GM21737 (cell line): ENCODE measurements at regions not wholly inside any gene's neighbourhood (a gene's known extent, or its start where the extent isn't known, plus 50 kb on each side); places are given as distances from the start of the nearest gene placed in this dataset.
"Not testable (repeated sequence)": the region's sequence is repeated elsewhere in the genome, so short reads cannot be mapped to it uniquely, and the experiment has no call there.

Experiments used
- ATAC-seq: cut with Tn5 transposase; IDR thresholded peaks from one replicate; pipeline ENCODE4 v1.9.1; 2021; ENCODE audit warnings: mild to moderate bottlenecking, moderate library complexity; ENCODE audit not compliant: unreplicated experiment

DNA sequence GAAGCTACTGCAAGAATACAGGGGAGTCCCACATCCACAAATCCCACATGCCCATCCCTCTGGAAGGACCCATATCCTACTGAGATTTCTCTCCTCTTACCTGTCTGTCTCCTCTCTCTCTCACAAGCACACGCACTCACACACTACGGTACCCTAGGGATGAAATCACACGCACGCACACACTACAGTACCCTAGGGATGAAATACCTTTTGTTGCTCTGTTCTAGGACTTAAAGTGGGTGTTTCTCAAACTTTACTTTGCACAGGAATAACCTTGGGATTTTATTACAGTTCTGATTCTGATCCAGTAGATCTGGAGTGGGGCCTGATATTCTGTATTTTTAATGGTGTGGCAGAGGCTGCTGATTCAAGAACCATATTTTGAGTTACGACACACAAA is 622.2 kb upstream of the ZNF385D start:
- no peak for ATAC-seq

DNA sequence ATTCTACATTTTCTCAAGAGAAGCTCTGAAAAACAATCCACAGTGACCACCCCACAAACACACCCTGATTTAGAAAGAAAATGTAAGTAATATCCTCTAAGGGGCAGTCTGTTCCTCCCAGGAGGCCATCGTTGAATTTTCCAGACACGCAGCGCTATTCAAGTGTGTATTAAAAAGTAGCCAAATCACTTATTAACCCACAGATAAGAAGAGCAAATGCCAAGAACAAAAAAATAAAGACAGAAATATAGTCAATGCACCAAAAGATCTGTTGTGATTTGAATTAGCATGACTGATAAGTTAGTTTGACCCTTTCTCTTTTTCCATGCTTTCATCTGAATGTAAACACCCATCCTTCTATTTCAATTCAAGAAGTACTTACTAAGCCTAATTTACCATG is 622.8 kb upstream of the ZNF385D start:
- ATAC-seq: no peak

DNA sequence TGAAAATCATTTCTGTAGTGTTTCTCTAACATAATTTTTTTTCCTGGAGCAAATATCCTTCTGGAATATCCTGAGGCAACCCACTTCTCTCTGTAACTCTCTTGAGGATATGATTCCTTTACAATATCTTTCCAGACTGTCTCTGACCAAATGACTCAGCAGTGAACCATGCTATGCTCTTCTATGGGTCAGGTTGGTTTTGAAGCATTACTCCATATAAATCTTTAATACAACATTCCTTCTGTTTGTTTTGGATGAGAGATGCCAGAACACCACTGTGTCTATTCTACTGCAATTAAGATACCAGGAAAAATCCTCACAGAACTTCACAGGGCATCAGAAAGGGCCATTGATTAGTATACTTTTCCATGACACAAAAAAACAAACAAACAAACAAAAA is 626.4 kb upstream of the ZNF385D start:
- no peak for ATAC-seq

DNA sequence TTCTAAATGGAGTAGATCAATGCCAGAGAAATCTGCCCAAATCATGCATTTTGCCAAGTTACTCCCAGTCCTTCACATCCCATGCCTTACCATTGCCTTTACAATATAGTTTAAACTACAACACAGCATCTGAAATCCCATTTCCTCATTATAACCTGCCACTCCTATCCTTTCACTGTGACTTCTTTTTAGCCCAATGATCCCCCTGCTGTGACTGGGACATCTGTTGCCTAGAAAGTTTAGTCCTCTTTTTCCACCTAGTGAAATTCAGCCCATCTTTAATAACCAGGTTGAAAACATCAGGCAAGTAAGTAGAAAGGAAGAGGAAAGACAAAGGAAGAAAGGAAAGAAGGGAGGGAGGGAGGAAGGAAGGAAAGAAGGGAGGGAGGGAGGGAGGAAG is 627.9 kb upstream of the ZNF385D start:
- no peak for ATAC-seq

DNA sequence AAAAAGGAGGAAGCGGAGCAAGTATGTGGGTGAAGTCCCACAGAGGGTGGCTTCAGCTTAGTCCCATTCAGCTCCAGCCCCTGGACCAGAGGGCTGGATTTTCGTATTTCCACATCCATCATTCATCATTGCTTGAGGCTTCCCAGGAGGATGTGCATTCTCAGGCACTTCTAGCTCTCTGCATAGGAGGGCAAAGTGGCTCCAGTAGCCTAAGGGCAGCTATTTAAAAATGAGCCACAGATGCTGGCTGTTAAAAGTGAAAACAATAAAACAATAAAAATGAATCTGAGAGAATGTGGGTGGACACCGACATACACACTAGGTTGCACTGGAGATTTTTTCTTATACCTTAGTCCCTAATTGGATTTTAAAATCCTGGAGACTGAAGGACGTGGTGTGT is 629.2 kb upstream of the ZNF385D start:
- no peak for ATAC-seq

DNA sequence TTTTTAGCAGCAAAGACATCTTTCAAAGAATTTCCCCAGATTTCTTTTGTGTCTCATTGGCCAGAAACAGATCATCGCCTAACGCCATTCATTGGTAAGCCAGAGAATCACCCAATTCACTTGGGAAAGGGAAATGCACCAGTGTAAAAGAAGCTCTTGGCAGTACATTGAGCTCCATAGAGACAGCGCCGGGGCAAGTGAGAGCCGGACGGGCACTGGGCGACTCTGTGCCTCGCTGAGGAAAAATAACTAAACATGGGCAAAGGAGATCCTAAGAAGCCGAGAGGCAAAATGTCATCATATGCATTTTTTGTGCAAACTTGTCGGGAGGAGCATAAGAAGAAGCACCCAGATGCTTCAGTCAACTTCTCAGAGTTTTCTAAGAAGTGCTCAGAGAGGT is 630.6 kb upstream of the ZNF385D start:
- ATAC-seq: not testable (repeated sequence)

DNA sequence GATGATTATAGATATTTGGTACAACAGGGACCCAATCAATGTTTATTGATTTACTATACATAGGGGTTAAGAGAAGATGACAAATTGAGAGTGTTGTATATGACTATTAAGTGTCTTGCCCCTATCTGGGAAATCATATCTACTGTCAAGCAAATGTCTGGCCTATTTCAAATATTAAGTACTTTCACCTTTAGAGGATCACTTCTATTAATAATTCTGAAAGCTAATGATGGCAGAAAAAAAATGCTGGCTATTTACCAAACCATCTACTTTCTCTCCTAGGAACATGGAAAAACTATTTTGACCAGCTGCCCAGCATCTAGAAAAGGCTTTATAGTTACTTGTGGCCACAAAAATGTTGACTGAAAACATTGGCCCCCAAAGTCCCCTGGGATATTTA is 632.3 kb upstream of the ZNF385D start:
- ATAC-seq: no peak

DNA sequence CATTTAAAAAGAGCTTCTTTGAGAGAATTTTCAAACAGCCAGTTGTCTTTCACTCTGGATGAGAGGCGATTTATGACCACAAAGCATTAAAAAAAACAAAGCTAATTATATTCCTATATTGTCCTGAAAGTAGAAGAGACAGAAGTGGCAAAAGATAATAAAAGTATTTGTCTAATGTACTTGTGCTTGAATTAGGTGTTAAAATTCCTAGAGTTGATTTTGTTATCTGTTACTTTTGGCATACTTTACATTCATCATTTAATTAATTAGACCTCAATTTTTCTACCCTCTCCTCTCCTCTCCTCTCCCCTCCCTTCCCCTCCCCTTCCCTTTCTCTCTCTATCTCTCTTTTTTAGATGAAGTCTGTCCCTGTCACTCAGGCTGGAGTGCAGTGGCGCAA is 635.1 kb upstream of the ZNF385D start:
- no peak for ATAC-seq

DNA sequence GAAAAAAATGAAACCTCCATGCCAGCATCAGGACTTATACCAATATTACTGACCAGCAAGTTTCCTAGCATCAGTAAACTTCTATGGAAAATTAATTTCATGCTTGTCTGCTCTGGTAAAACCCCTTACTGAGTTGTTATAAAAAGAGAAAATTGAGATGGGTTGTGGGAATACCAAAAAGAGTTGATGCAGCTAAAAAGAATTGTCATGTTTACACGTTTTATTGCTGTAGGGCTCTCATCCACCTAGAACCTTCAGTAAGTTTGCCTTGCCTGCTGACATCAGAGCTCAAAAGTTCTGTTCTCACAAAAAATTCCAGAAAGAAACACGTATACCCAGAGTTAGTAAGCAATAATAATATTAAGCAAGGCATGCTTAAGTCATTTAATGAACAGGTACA is 641.3 kb upstream of the ZNF385D start:
- no peak for ATAC-seq

DNA sequence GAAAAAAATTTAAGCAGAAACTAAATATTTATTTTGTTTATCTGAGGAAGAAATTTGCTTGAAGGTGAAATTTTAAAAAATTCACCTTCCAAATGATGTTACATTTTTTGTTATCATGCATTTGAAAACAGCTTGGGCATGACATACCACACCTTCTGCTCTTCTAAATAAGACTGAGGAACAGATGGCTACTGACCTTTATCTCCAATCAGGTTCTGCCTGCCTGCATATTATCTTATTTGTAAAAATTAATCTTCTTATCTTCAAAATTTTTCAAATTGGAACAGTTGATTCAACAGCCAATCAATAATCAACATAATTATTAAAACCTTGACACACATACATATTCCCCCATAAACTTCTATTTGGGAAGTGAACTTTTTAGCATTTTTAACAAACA is 641.8 kb upstream of the ZNF385D start:
- no peak for ATAC-seq

DNA sequence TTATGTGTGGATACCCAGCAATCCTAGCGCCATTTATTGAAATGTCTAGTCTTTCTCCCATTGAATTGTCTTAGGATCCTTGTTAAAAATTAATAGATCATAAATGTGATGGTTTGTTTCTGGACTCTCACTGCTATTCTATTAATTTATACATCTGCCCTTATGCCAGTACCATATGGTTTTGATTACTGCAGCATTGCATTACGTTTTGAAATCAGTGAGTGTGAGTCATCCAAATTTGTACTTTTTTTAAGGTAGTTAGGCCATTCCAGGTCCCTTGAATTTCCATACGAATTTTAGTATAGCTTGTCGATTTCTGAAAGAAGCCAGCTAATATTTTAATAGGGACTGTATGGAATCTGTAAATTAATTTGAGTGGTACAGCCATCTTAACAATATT is 648.6 kb upstream of the ZNF385D start:
- no peak for ATAC-seq

DNA sequence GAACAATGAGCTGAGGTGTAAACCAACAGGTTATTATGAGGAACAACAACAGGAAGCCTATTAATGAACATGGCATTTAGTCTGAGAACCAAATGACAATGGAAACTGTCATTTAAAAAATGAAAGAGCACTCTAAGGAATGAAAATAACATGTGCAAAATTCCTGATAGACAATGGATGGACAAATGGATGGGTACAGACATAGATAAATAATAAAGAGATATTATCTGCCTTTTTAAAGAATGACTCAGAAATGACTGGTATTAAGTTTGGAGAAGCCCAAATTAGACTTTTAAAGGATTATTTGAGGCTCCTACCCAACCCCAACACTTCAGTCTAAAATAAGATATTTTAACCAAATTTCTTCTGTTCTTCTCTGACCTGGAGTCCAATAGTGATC is 650.5 kb upstream of the ZNF385D start:
- ATAC-seq: no peak

DNA sequence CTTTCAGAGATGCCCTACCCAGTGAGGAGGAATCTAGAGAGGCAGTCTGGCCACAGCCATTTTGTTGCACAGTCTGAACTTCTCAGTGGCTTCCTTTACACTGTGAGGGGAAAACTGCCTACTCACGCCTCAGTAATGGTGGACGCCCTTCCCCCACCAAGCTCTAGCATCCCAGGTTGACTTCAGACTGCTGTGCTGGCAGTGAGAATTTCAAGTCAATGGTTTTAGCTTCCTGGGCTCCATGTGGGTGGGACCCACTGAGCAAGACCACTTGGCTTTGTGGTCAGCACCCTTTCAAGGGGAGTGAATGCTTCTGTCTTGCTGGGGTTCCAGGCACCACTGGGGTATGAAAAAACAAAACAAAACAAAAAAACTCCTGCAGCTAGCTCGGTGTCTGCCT is 663.2 kb upstream of the ZNF385D start:
- no peak for ATAC-seq

DNA sequence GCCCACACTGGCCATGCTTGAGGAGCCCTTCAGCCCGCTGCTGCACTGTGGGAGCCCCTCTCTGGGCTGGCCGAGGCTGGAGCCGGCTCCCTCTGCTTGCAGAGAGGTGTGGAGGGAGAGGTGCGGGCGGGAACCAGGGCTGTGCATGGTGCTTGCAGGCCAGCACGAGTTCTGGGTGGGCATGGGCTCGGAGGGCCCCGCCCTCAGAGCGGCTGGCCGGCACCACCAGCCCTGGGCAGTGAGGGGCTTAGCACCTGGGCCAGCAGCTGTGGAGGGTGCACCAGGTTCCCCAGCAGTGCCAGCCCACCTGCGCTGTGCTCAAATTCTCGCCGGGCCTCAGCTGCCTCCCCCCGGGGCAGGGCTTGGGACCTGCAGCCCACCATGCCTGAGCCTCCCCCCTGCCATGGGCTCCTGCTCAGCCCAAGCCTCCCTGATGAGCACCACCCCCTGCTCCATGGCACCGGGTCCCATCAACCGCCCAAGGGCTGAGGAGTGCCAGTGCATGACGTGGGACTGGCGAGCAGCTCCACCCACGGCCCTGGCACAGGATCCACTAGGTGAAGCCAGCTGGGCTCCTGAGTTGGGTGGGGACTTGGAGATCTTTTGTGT is 665.9 kb upstream of the ZNF385D start:
- not testable (repeated sequence) for ATAC-seq

DNA sequence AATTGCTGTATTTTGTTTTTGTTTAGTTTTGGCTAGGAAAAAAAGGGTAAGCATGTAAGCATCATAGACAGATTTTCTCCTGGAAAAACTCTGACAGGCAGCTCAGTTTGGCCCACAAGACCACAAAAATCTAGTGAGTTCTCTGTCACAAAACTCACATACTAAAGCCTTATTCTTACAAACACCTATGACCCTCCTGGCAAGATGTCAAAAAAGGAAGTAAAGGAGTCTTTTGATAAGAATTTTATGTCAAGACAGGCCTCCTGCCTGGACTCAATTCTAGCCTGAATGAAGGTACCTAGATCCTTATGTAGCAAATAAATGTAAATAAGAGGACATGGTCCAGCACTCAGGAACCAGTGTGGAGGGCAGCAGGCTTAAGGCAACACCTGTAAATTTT is 668.3 kb upstream of the ZNF385D start:
- ATAC-seq: no peak

DNA sequence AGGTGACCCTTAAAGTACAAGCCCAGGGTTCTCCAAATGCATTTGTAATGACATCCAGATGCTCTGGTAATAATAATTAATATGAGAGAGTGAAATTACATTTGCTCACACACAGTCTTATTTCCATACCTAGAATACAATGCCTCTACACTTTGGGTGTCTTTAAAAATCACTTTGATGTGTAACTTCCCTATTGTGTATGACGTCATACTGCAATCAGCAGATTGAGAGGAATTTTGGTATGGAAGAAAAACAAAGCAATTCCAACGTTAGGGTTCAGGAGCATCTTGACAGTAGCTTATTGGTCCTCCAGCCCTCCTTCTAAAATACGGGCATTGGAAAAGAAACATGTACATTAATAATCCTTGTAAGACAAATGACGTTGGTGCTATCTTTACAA is 670.6 kb upstream of the ZNF385D start:
- ATAC-seq: no peak

DNA sequence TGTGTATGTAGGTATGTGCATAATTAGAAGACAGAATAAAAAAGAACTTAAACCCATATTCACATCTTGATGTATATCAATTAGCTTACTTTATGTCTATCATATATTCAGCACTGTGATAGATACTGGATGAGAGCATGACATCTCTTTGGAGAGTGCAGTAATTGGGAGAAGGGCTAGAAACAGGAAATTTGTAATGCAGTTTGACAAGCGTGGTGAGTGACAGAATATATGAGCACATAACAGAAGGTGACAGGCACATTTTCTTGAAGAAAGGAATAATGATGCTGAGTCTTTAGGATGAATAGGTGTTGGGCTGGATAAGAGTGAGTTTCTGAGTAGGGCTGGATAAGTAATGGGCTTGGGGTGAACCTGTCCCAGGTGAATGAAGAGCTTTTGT is 680.3 kb upstream of the ZNF385D start:
- no peak for ATAC-seq

DNA sequence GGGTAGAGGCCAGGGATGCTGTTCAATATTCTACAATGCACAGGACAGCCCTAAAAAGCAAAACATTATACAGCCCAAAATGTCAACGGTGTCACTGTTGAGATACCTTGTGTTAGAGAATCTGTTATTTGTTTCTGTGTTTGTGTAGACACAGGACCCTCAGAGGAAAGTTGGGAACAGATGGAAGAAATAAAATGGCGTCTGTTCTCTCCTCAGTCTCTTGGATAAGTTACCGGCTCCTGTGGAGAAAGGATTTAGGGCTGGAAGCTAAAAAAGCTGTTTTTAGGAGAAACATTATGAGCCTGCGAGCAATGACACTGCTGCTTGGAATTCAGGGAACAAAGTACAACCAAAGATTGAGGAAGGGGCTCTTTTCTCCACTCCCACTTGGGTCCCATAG is 688.6 kb upstream of the ZNF385D start:
- ATAC-seq: no peak

DNA sequence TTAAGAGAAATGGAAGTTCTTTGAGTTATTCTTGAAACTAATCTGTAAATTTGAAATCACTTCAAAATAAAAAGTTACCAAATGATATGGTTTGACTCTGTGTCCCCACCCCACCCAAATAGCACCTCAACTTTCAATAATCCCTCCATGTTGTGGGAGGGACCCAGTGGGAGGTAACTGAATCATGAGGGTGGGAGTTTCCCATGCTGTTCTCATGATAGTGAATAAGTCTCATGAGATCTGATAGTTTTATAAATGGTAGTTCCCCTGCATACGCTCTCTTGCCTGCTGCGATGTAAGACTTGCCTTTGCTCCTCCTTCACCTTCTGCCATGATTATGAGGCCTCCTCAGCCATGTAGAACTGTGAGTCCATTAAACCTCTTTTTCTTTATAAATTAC is 690.7 kb upstream of the ZNF385D start:
- no peak for ATAC-seq

DNA sequence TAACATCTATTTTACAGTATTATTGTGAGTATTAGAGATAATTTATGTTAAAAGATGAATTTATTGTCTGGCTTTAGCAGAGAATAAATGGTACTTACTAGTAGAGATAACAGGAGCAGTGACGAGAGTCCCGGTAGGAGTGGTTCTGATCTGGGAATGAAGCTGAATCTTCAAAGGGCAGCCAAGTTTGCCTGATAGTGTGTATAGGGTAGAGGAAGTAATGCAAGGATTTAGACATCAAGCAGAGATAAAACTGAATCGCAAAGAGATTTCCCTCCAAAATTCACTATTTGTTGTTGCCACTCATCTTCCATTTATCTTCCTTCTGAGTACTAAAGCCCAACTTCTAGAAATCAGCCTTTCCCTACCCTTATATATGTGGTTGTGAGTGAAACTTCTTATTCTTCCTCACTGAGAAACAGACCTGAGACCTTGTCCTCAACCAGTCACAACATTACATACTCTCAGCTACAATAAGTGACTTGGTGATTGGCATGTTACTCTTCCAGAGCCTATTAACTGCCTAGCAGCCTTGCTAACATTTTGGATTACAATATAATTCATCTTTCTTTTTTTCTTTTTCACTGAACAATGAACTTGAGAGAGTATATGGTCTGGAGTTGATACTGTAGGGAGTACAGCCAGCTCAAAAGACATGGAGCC is 692.7 kb upstream of the ZNF385D start:
- ATAC-seq: no peak

DNA sequence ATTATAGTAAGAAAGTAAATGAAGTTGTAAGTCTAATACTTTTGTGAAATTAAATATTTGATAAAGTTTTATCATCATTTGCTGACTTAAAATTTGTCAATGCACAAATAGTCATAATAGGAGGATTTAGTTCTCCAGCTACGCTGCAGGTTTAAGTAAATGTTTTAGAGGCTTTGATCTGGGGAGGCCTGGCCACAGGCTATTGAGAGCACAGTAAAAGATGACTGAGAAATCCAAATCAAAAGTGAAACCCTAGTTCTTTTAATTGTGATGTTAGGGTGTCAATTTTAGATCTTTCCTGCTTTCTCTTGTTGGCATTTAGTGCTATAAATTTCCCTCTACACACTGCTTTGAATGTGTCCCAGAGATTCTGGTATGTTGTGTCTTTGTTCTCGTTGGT is 694.3 kb upstream of the ZNF385D start:
- ATAC-seq: not testable (repeated sequence)

DNA sequence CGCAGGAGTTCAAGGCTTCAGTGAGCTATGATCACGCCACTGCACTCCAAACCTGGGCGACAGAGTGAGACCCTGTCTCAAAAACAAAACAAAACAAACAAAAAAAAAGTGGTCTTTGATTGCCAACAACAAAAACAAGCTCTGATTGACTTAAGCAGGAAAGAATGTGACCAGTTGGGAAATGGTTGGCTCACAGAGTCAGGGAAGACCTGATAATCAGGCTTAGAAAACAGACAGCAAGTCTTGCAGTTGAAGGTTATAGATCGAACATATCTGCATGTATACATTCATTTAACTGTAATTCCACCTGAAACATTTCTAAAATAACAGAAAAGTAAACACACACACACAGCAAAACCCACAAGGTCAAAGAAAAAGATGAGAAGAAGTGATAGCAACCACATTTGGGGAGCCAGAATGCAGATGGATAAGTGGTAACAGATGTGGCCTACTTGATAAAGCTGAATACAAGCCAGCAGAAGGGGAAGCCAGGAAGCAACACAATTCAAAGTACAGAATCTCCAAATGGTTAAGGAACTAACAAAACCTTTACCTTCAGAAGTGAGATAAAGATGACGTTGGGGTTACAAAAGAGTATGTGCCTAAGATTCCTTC is 699.9 kb upstream of the ZNF385D start:
- no peak for ATAC-seq

DNA sequence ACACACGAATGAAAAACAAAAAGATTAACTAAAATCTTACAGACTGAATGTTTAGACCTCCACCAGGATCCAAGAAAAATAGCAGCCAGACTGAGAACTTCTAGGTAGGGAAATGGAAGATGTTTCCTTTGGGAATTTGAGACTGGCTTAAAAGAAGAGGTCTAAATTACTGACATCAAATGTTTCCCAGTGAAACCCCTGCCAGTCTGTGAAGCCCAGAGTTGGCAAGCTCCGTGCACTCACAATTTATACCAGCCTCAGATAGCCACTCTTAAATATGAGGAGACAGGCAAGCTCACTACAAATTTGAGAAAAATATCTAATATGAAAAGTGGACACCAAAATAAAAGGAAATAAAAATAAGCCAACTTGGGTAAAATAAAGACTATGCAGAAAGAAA is 700.5 kb upstream of the ZNF385D start:
- no peak for ATAC-seq
